OCI-LY7 (cell line): ENCODE measurements at regions not wholly inside any gene's neighbourhood (a gene's known extent, or its start where the extent isn't known, plus 50 kb on each side); places are given as distances from the start of the nearest gene placed in this dataset.

Experiments used
- EZH2phosphoT487 ChIP-seq: fragments of 200-600 bp; sonication (generic); IDR thresholded peaks from 2 replicates; pipeline ENCODE4 v1.6.1; 2018; ENCODE audit warnings: low read depth, borderline replicate concordance, mild to moderate bottlenecking, mixed run types, antibody characterized with exemption, low read length, moderate library complexity, mixed read lengths
- TF ChIP-seq, protein P1 (sequence below): fragments of 200-600 bp; sonication (generic); conservative IDR thresholded peaks from 2 replicates; pipeline ENCODE4 v1.5.1; 2014; ENCODE audit warnings: mild to moderate bottlenecking, antibody characterized with exemption, low read length, moderate library complexity, mixed read lengths

GRCh38 chr15:85892232-85892631 is 97.5 kb upstream of the KLHL25 start:
- TF ChIP-seq, protein P1, sequence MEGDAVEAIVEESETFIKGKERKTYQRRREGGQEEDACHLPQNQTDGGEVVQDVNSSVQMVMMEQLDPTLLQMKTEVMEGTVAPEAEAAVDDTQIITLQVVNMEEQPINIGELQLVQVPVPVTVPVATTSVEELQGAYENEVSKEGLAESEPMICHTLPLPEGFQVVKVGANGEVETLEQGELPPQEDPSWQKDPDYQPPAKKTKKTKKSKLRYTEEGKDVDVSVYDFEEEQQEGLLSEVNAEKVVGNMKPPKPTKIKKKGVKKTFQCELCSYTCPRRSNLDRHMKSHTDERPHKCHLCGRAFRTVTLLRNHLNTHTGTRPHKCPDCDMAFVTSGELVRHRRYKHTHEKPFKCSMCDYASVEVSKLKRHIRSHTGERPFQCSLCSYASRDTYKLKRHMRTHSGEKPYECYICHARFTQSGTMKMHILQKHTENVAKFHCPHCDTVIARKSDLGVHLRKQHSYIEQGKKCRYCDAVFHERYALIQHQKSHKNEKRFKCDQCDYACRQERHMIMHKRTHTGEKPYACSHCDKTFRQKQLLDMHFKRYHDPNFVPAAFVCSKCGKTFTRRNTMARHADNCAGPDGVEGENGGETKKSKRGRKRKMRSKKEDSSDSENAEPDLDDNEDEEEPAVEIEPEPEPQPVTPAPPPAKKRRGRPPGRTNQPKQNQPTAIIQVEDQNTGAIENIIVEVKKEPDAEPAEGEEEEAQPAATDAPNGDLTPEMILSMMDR = no peak
- no peak for TF ChIP-seq EZH2phosphoT487
